Activated T-cell treated with anti-CD3 and anti-CD28 coated beads, Interleukin-2, amount 50 U/mL, for 4 hours (primary cell): ENCODE measurements at regions not wholly inside any gene's neighbourhood (a gene's known extent, or its start where the extent isn't known, plus 50 kb on each side); places are given as distances from the start of the nearest gene placed in this dataset.
"Not testable (repeated sequence)": the region's sequence is repeated elsewhere in the genome, so short reads cannot be mapped to it uniquely, and the experiment has no call there.

ENCODE experiments used
- ATAC-seq, 2 donors: fragments of 200-7000 bp; cut with Tn5 transposase; one replicate each; pipeline ENCODE4 v1.10.0; 2021
- DNase-seq: peaks from one replicate; pipeline ENCODE4 v3.0.0-alpha.2; 2020
- H3K27me3 Mint-ChIP-seq: one replicate; pipeline ENCODE4 v1.8.0; 2021; ENCODE audit warnings: low read depth, mixed read lengths
- H3K36me3 Mint-ChIP-seq: one replicate; pipeline ENCODE4 v1.8.0; 2022; ENCODE audit warnings: mixed read lengths; ENCODE audit not compliant: insufficient read depth
- H3K4me1 Mint-ChIP-seq: one replicate; pipeline ENCODE4 v1.8.0; 2021; ENCODE audit warnings: low read depth, mixed read lengths
- H3K4me3 Mint-ChIP-seq: one replicate; pipeline ENCODE4 v1.8.0; 2021; ENCODE audit warnings: mild to moderate bottlenecking, moderate library complexity, mixed read lengths
- H3K9me3 Mint-ChIP-seq: one replicate; pipeline ENCODE4 v1.8.0; 2021; ENCODE audit warnings: mixed read lengths

- peaks cover 3% of the 10 kb centered on the region for H3K27me3 Mint-ChIP-seq
- H3K9me3 Mint-ChIP-seq = no peaks in the 10 kb centered on the region
- ATAC-seq (no peak), DNase-seq (no peak)
- H3K4me1 Mint-ChIP-seq = no peaks in the 10 kb centered on the region
- no peaks in the 10 kb centered on the region for H3K36me3 Mint-ChIP-seq
- no peak overlapping the region for H3K4me3 Mint-ChIP-seq
Measured at GRCh38 chr4:18636001-18636585, 614.5 kb upstream of the LCORL start.

- peaks cover 3% of the 10 kb centered on the region for H3K27me3 Mint-ChIP-seq
- no peak overlapping the region for H3K4me3 Mint-ChIP-seq
- H3K9me3 Mint-ChIP-seq = no peaks in the 10 kb centered on the region
- no peaks in the 10 kb centered on the region for H3K36me3 Mint-ChIP-seq
- DNase-seq (no peak), ATAC-seq (no peak)
- no peaks in the 10 kb centered on the region for H3K4me1 Mint-ChIP-seq
Measured at GRCh38 chr4:18635531-18635930, 614.0 kb upstream of the LCORL start.

GRCh38 chr4:18631586-18631985, 610.0 kb upstream of the LCORL start:
- H3K36me3 Mint-ChIP-seq = no peaks in the 10 kb centered on the region
- peaks cover 2% of the 10 kb centered on the region for H3K27me3 Mint-ChIP-seq
- no peak for DNase-seq
- H3K9me3 Mint-ChIP-seq = no peaks in the 10 kb centered on the region
- ATAC-seq = no peak
- no peak overlapping the region for H3K4me3 Mint-ChIP-seq
- H3K4me1 Mint-ChIP-seq = no peaks in the 10 kb centered on the region

GRCh38 chr4:18630218-18631110, 608.9 kb upstream of the LCORL start:
- DNase-seq (no peak), ATAC-seq (no peak)
- Mint-ChIP-seq H3K9me3 (no peaks in the 10 kb centered on the region), H3K27me3 (peaks cover 2% of the 10 kb centered on the region), H3K36me3 (no peaks in the 10 kb centered on the region), H3K4me3 (no peak overlapping the region), H3K4me1 (no peaks in the 10 kb centered on the region)

- H3K4me1 Mint-ChIP-seq = no peaks in the 10 kb centered on the region
- H3K36me3 Mint-ChIP-seq = no peaks in the 10 kb centered on the region
- no peak for ATAC-seq
- H3K4me3 Mint-ChIP-seq = no peak overlapping the region
- DNase-seq = no peak
- H3K27me3 Mint-ChIP-seq = peaks cover 6% of the 10 kb centered on the region
- peaks cover 4% of the 10 kb centered on the region for H3K9me3 Mint-ChIP-seq
Measured at GRCh38 chr4:18627447-18628005, 606.0 kb upstream of the LCORL start.

- Mint-ChIP-seq H3K9me3 (peaks cover 4% of the 10 kb centered on the region), H3K4me3 (no peak overlapping the region), H3K27me3 (peaks cover 5% of the 10 kb centered on the region), H3K4me1 (no peaks in the 10 kb centered on the region), H3K36me3 (no peaks in the 10 kb centered on the region)
- DNase-seq = no peak
- no peak for ATAC-seq
Measured at GRCh38 chr4:18626996-18627395, 605.4 kb upstream of the LCORL start.

- DNase-seq (no peak), ATAC-seq (no peak)
- peaks cover 5% of the 10 kb centered on the region for H3K27me3 Mint-ChIP-seq
Measured at GRCh38 chr4:18626366-18626765, 604.8 kb upstream of the LCORL start.

GRCh38 chr4:18621186-18621585, 599.6 kb upstream of the LCORL start:
- peaks cover 10% of the 10 kb centered on the region for H3K27me3 Mint-ChIP-seq
- peaks cover 4% of the 10 kb centered on the region for H3K9me3 Mint-ChIP-seq
- H3K4me3 Mint-ChIP-seq = no peak overlapping the region
- ATAC-seq (no peak), DNase-seq (no peak)
- H3K4me1 Mint-ChIP-seq = no peaks in the 10 kb centered on the region
- no peaks in the 10 kb centered on the region for H3K36me3 Mint-ChIP-seq

More at GRCh38 chr4:18626366-18626765, 604.8 kb upstream of the LCORL start:
- H3K36me3 Mint-ChIP-seq = no peaks in the 10 kb centered on the region
- H3K4me1 Mint-ChIP-seq = no peaks in the 10 kb centered on the region
- peaks cover 4% of the 10 kb centered on the region for H3K9me3 Mint-ChIP-seq
- no peak overlapping the region for H3K4me3 Mint-ChIP-seq

GRCh38 chr4:18616720-18617119, 595.2 kb upstream of the LCORL start:
- ATAC-seq (no peak), DNase-seq (no peak)
- H3K4me1 Mint-ChIP-seq = no peaks in the 10 kb centered on the region
- H3K36me3 Mint-ChIP-seq = no peaks in the 10 kb centered on the region
- H3K9me3 Mint-ChIP-seq = no peaks in the 10 kb centered on the region
- H3K27me3 Mint-ChIP-seq = peaks cover 4% of the 10 kb centered on the region
- no peak overlapping the region for H3K4me3 Mint-ChIP-seq

- no peak for ATAC-seq
- no peaks in the 10 kb centered on the region for H3K4me1 Mint-ChIP-seq
- peaks cover 6% of the 10 kb centered on the region for H3K9me3 Mint-ChIP-seq
- no peak for DNase-seq
- H3K4me3 Mint-ChIP-seq = no peak overlapping the region
- no peaks in the 10 kb centered on the region for H3K36me3 Mint-ChIP-seq
- peaks cover 10% of the 10 kb centered on the region for H3K27me3 Mint-ChIP-seq
Measured at GRCh38 chr4:18611026-18611425, 589.5 kb upstream of the LCORL start.

- no peaks in the 10 kb centered on the region for H3K4me1 Mint-ChIP-seq
- H3K4me3 Mint-ChIP-seq = no peak overlapping the region
- DNase-seq (no peak), ATAC-seq (no peak)
- no peaks in the 10 kb centered on the region for H3K36me3 Mint-ChIP-seq
- peaks cover 6% of the 10 kb centered on the region for H3K9me3 Mint-ChIP-seq
- peaks cover 13% of the 10 kb centered on the region for H3K27me3 Mint-ChIP-seq
Measured at GRCh38 chr4:18608908-18609533, 587.5 kb upstream of the LCORL start.

- ATAC-seq, H3K36me3 Mint-ChIP-seq: not testable (repeated sequence)
Measured at GRCh38 chr4:18602610-18603009, 581.1 kb upstream of the LCORL start.

GRCh38 chr4:18593297-18594002, 571.9 kb upstream of the LCORL start:
- Mint-ChIP-seq H3K4me3 (no peak overlapping the region), H3K36me3 (no peaks in the 10 kb centered on the region), H3K4me1 (peaks cover 4% of the 10 kb centered on the region), H3K9me3 (no peaks in the 10 kb centered on the region), H3K27me3 (peaks cover 14% of the 10 kb centered on the region)
- DNase-seq (peak; percentile 18), ATAC-seq (no peak)

More at GRCh38 chr4:18602610-18603009, 581.1 kb upstream of the LCORL start:
- not testable (repeated sequence) for H3K9me3 Mint-ChIP-seq, DNase-seq, H3K4me3 Mint-ChIP-seq, H3K4me1 Mint-ChIP-seq
- peaks cover 29% of the 10 kb centered on the region for H3K27me3 Mint-ChIP-seq

GRCh38 chr4:18582841-18583240, 561.3 kb upstream of the LCORL start:
- Mint-ChIP-seq H3K4me3 (no peak overlapping the region), H3K27me3 (peaks cover 20% of the 10 kb centered on the region), H3K9me3 (no peaks in the 10 kb centered on the region), H3K4me1 (no peaks in the 10 kb centered on the region), H3K36me3 (no peaks in the 10 kb centered on the region)
- DNase-seq = no peak
- no peak for ATAC-seq
